LHCN-M2 (cell line): ENCODE measurements at regions not wholly inside any gene's neighbourhood (a gene's known extent, or its start where the extent isn't known, plus 50 kb on each side); places are given as distances from the start of the nearest gene placed in this dataset.
A peak's percentile ranks its signal among the peaks of the same experiment; 100 is the strongest.

Experiments used
- DNase-seq: peaks from one replicate; pipeline ENCODE4 v3.0.0-alpha.2; 2012; ENCODE audit warnings: low read depth

DNA sequence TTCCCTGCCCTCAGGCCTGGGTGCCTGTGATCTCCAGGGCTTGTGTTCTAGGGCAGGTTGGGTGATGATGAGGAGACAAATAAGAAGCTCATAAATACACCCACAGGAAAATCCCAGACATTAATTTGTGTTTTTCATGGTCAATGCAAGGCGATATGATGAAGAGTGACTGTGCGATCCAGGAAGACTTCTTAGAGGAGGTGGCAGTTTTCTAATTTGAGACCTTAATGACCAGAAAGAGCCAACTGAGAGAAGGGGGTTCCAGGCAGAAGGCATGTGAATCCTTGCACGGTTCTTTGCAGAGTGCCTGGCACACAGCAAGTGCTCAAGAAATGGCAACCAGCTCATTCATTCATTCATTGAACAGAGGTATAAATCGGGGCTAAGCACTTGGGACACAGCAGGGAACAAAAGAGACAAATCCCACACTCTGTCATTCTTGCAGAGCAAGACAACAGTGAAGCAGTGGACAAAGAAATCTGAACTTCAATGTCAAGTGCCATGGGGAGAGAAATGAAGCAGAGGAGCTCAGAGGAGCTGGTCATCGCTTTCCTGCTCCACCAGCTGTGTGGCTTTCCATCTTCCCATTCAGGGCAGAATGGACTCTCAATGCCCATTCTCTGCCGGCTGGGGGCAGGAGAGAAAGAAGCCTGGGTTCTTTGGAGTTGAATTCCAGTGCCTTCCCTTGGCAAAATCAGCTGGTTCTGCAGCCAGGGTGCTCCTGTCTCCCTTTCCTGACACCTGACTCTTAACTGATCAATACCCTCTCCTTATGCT is 128.3 kb downstream of the AACS start:
- DNase-seq: no peak

DNA sequence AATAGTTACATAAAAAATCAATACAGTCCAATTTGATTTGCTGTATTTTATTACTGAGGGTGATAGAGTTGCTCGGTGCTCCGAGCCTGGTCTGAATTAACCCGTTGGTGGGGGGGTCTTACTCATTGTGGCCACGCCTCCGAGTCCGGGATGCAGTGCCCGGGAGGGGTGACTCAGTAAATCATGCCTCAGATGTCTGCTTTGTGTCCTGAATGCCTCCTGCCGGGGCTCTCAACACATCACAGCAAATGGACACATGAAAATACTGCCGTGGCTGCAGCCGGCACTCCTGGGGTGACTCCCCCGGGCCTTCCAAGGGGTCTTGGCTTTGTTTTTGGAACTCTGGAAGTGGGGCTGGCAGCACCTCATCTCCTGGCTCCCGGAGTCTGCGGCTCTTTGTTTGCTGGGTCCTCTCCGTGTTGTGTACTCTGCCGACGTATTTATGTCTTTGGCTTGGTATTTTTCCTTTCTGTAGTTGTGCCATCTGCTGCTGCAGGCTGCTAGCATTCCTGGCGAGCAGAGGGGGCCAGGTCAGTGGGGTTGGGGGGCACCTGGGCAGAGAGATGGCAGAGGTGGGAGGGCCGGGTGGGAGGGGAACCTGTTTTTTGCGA is 129.0 kb downstream of the AACS start:
- peak; percentile 55 for DNase-seq

DNA sequence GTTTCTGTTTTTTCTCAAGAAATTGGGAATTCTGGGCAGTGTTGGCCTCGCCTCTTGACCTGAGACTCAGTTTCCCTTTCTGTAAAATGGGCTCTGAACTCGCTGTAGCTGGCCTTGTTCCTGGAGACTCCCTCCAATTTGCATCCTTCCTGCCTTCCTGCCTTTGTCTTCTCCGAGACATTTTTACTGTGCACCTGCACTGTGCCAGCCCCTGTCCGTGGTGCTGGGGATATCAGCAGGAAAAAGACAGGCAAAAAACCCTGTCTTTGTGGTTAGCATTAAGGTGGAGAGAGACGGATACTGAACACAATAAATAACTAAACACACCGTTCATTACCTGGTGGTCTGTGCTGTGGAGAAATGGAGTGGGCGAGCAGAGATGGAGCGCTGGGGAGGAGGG is 129.8 kb downstream of the AACS start:
- DNase-seq: no peak

DNA sequence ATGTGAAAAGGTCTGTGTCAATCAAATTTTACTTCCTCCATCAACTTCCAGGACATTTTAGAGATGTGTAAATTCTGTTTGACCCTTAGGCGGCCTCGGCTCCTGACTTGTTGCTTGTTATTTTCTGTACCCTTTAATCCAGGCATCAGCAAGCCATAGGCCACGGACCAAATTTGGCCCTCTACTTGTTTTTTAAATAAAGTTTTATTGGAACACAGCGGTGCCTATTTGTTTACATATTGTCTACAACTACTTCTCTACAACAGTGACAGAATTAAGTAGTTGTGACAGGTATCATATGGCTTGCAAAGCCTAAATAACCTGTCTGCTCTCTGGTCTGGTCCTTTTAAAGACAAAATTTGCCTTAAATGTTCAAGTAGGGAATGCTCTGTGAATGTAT is 132.1 kb downstream of the AACS start:
- DNase-seq: no peak

DNA sequence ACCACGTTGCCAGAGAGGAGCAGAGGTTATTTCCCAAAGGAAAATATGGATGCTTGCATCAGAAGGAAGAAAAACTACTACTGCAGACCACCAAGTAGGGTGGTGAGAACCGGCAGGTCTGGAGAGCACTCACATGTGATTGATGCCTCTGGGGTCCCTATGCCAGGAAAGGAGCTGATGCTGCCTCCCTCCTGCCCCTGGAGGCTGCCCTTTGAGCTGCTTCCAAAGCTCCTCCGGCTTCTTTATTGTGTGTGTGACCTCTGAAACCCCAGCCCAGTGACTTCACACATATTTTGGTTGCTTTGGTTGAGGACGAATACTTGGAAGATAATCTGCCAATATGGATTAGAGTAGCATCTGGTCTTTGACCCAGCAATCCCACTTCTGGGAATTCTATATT is 133.4 kb downstream of the AACS start:
- no peak for DNase-seq

DNA sequence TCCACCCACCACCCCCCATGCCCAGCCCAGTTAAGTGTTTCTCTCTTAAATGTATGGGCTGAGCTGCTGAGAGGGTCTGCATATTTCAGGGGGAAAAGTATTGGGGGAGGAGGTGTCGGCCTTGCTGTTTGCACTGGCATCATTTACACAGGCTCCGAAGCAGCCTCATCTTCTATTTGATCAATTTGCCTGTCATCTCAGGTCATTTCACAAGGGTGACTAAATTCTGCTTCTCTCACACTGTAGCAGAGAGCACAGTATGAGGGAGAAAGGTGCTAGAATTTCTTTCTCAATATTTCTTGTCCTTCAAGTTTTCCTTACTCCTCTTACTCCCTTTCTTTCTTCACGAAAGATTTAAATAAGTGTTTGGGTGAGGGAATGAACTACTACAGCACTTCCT is 135.9 kb downstream of the AACS start:
- DNase-seq: no peak

DNA sequence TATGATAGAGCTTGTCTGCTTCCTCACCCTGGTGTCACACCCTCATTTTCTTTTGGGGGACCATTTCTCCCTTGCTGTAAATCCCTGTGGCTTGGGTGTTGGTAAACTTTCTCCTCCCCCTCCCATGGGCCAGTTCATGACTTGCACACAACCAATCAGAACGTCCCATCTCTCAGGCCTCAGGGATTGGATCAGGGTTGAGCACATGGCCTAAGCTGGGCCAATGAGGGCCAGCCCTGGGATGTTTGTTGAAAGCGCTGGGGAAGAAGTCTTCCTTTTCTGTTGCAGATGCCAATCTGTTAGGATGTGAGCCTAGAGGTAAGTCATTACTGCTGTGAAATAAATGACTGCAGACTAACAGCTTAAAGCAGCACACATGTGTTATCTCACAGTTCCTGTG is 136.7 kb downstream of the AACS start:
- DNase-seq: no peak

DNA sequence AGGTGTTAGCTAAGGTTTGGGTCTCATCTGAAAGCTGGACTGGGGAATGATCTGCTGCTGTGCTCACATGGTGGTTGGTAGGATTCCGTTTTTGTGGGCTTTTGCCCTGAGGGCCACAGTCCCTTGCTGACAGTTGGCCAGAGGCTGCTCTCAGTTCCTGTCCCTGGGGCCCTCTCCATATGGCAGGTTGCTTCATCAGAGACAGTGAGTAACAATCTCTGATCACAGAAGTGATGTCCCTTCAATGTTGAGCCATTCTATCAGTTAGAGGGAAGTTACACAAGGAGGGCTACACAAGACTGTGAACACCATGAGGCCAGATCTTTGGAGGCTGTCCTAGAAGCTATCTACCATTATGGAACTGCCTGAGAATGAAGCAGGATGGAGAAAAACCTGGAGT is 137.2 kb downstream of the AACS start:
- DNase-seq: no peak

DNA sequence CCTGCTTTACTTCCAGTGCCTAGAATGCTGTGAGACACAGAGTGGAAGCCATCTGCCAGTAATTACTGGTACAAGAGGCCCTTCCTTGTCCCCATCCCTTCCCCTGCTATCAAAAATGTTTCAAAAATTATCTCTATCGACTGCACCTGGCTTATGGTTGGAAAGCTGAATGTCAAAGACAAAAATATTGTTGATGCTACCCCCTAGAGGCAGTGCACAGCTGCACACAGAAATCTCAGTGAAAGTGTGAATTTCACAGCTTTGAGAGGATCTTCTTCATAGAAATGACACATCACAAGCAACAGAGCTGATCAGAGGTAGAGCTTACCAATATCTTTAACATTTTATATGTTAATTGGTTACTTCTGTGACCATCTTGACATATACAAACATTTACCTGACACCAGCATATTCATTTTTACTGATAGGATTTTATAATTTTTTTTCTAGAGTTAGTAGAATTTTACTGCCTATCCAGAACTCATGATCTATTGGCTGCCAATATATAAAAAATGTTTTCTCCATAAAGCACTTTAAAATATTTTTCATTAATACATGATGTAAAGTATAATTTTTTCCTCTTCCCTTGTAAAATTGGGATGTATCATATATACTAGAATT is 138.0 kb downstream of the AACS start:
- no peak for DNase-seq

DNA sequence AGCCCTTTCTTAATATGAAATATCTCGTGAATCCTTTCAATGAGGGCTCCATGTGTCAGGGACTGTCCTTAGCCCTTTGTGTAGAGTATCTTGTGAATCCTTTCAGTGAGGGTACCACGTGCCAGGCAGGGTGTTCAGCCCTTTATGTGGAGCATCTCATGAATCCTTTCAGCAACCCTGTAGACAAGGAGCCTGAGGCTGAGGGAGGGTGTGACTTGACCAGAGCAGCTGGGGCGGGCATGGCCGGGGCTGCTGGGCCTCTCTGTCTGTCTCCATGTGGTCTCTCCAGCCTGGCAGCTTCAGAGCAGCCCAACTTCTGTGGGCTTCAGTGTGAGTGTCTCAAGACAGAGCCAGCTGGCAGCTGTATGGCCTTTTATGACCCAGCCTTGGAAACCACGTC is 140.2 kb downstream of the AACS start:
- DNase-seq: no peak

DNA sequence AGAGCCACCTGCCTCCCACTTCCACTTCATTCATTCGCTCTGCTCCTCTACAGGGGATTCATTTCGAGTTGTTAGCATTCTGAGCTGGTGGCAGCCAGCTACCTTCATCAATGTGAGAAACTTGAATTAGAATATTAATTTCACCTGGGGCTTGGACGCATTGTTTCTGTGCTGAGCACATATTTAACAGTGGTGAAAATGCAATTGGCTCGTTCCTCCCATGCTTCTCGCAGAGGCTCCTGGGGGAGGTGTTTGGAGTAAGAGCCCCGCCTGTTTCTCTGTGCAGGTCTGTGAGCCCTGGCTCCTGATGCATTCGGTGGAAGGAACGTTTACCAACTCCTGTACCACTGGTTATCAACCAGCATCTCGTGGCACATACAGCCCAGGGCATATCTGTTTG is 141.5 kb downstream of the AACS start:
- DNase-seq: no peak

DNA sequence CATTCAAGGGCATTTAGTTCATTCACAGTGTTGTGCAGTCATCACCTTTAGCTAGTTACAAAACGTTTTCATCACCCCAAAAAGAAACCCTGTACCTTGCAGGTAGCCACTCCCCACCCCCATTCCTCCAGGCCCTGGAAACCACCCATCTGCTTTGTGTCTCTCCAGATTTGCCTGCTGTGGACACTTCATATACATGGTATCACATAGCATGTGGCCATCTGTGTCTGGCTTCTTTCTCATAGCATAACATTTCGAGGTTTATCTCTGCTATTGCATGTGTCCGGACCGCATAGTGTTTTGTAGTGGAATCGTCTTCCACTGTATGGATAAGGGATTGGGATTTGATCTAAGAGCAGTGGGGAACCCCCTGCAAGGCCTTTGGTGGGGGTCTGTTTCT is 143.1 kb downstream of the AACS start:
- no peak for DNase-seq

DNA sequence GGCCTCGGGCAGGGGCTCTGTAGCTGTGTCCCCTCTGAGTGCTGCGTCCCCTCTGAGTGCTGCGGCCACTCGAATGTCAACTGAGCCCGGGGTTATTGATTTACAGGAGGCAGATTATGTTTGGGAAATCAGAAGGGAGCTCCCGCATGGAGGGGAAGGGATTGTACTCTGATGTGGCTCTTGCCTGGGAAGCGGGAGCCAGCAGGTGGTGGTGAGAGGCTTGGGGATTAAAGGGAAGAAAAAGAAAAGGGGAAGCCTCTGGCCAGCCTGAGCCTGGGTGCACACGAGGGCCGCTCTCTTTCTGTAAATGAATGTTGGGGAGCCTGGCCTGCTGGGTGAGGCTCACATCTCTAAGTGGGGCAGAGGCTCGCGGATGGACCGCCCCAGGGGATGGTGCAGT is 143.7 kb downstream of the AACS start:
- DNase-seq: no peak

DNA sequence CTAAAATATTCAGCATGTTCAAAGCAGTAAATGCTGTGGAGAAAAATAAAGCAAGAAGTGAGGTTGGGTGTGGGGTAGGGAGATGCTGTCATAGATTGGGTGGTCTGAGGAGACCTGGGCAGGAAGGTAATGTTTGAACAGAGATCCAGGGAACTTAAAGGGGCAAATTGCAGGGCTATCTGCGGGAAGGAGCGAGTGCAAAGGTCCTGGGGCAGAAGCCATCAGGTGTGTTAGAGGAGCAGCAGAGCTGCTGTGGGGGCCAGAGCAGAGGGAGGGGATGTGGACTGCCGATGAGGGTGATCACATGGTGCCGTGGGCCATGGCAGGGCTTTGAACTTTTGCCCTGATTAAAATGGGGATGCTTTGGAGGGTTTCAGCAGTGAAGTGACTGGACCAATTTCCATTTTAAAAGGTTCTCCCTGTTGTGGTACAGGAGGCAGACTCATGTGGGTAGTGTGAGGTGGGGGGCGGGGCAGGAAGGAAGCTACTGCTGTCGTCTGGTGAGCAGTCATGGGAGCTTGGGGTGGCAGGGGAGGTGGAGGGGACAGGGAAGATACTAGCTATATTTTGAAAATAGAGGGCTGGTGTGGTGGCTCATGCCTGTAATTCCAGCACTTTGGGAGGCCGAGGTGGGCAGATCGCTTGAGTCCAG is 145.0 kb downstream of the AACS start:
- DNase-seq: no peak

DNA sequence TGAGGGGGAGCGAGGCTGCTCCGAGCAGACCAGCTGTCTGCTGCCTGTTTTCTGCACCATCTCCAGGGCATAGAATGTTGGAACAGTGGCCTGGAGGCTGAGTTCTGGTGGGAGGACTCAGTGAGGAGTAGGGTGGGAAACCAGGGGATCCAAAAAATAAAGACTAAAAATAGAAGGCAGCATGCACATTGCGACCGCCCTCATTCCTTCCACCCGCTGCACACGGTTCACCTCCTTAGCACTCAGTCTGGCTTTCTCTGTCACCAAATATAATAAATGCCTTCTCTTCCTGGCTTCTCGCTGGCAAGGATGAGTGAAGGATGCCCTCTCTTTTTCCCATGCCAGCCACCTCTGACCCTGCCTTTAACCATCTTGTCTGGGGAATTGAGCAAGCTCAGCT is 146.2 kb downstream of the AACS start:
- DNase-seq: no peak

DNA sequence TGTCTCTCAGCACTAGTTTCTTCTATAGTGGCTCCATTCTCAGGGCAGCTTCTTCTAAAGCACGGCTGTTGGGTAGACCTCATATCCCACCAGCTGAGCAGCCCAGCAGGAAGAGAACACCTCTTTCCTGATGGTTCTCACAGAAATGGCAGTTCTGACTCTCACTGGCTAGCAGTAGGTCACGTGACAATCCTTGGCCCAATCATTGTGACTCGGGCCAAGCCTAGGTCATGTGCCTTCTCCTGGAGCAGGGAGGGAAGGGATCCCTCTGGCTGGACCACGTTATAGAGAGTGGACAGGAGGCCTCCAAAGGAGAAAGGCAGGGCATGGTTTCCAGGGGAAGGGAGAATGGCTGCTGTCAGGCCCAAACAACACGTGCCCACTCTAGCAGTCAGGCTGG is 149.1 kb downstream of the AACS start:
- DNase-seq: no peak

DNA sequence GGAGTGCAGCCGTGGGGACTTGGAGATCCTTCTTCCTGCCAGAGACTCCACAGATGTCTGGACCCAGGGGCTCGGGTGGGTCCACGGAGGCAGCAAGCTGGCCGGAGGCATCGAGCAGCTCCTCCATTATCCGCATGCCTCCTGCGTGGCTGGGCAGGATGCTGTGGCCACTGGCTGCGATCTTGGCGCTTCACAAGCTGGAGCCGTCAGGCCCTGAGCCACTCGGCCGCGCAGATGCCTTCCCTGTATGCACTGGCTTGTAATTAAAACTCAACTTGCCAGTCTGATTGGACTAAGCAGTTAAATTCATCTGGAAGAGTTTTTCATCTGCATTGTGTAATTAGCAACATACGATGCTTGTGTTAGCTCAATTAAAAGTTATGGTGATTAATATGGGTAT is 151.5 kb downstream of the AACS start:
- no peak for DNase-seq

DNA sequence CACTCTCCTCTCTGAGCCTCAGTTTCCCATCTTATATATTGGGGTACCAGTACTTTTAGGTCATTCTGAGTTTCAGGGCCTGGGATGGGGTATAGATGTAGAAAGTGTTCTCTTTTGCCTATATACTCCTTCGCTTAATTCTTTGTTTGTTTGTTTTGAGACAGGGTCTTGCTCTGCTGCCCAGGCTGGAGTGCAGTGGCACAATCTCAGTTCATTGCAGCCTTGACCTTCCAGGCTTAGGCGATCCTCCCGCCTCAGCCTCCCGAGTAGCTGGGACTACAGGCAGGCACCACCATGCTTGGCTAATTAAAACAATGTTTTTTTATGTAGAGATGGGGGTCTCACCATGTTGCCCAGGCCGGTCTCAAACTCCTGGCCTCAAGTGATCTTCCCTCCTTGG is 152.1 kb downstream of the AACS start:
- DNase-seq: no peak

DNA sequence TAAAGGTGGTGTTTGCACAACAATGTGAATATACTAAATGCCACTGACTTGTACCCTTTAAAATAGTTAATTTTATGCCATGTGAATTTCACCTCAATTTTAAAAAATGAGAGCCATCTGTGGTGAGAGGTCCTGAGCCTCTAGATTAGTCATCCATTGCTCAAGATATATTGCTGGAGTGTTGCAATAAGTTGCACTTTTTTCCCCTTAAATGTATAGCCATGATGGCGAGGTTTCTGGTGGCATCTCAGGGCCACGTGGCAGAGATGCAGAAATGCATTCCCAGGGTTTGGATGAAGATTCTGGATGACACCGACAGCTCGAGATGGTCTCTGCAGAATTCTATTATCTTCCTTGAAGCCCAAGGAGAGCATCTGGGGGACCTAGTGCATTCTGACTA is 153.7 kb downstream of the AACS start:
- DNase-seq: no peak

DNA sequence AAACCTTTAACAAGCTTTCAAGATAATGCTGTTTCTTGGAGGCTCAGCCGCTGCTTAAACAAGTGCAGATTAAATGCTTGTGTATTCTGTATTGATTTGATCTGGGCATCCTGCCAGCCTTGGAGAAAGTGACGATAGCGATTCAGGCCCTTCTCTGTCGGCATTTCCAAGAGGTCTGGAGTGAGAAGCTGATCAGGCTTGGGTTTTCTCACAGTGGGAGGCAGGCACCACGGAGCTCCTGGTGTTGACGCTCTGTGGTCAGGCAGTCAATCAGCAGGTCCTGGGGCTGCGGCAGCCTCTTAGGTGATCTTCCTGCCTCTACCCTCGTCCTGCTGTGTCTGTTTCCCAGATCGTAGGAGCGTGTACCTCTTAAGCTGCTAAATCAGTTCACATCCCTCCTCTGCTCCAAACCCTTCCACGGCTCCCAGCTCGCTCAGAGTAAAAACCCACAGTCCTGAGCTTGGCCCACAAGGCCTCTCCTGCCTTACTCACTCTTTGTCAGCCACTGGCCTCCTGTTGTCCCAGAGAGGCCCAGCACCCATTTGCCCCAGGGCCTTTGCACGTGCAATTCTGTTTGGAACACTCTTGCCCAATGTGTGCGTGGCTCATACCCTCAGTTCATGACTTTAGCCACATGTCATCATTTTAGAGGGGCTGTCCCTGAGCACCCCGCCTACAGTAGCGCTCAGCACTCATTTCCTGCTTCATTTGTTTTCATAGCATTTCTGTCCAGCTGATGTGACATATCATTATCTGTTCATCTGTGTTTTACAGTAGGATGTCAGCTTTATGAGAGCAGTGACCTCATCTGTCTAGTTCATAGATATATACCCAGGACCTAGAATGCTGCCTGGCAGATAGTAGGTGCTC is 155.4 kb downstream of the AACS start:
- no peak for DNase-seq

DNA sequence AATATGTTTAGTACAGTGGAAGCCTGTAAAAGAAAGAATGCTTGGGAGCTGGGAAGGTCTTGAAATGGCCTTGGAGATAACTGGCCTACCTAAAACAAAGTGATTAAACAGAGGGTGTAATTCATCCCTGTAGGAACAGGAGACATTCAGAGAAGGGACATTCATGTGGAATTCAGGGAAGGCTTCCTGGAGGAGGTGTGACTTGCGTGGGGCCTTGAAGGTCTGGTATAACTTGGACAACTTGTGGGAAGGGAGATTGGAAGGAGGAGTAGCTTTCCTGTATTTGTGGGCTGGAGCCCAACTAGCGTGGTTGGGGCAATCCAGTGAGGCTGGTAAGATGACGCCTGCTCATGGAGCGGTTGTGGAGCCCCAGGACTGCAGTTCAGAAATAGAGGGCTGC is 156.4 kb downstream of the AACS start:
- DNase-seq: no peak

DNA sequence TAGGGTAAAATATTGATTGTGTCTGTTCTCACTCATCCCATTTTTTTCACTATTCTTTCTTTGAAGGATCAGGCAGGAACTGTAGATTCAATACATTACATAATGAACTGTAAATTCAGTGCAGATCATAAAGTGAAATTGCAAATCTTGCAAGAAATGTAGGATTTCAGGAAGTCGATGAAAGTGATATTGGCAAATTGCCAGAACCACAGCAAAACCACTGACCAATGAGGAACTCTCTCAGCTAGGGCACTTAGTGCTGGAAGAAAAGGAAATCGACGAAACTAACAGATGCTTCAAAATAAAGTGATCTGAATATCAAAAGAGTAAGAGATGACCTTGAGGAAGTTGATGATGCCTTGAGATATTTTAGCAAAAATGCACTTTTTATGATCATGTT is 157.6 kb downstream of the AACS start:
- DNase-seq: no peak
